GM12878 (cell line): ENCODE measurements at regions not wholly inside any gene's neighbourhood (a gene's known extent, or its start where the extent isn't known, plus 50 kb on each side); places are given as distances from the start of the nearest gene placed in this dataset.

Experiments
- ATF2 ChIP-seq: IDR thresholded peaks from 2 replicates; pipeline ENCODE4 v1.6.1; 2012; ENCODE audit warnings: low read length, inconsistent platforms
- CTCF ChIP-seq, 3 experiments: IDR thresholded peaks in 2 of 3; conservative IDR thresholded peaks in 1 of 3; 2 replicates each; pipeline ENCODE4 v1.5.1; 2011; ENCODE audit warnings: low read depth in 3 of 3, low read length in 3 of 3, mild to moderate bottlenecking in 3 of 3, control low read depth in 2 of 3, moderate library complexity in 2 of 3, inconsistent platforms in 1 of 3, mixed read lengths in 1 of 3; ENCODE audit not compliant: control insufficient read depth in 2 of 3, insufficient read depth in 1 of 3; ENCODE audit errors: extremely low read depth in 1 of 3
- EZH2 ChIP-seq: IDR thresholded peaks from 2 replicates; pipeline ENCODE4 v1.6.1; 2012; ENCODE audit warnings: low read depth, mild to moderate bottlenecking, control low read depth, inconsistent platforms, low read length, borderline replicate concordance; ENCODE audit not compliant: control insufficient read depth
- HDAC2 ChIP-seq: fragments of 200-600 bp; sonication (generic); IDR thresholded peaks from 2 replicates; pipeline ENCODE4 v1.6.1; 2017
- NBN ChIP-seq: fragments of 450-650 bp; IDR thresholded peaks from 2 replicates; pipeline ENCODE4 v1.6.1; 2016
- NFIC ChIP-seq: IDR thresholded peaks from 2 replicates; pipeline ENCODE4 v1.6.1; 2012; ENCODE audit warnings: low read depth, mild to moderate bottlenecking, inconsistent platforms, low read length, moderate library complexity
- POLR2A ChIP-seq: IDR thresholded peaks from 2 replicates; pipeline ENCODE4 v1.6.1; 2011; ENCODE audit warnings: low read depth, mild to moderate bottlenecking, low read length
- SKIL ChIP-seq: fragments of 450-650 bp; IDR thresholded peaks from 2 replicates; pipeline ENCODE4 v1.6.1; 2017; ENCODE audit warnings: mild to moderate bottlenecking, low read depth, inconsistent platforms; ENCODE audit not compliant: poor library complexity, severe bottlenecking
- SMC3 ChIP-seq: IDR thresholded peaks from 2 replicates; pipeline ENCODE4 v1.6.1; 2011; ENCODE audit warnings: low read length, improper control_type of control experiment, borderline replicate concordance
- SP1 ChIP-seq: IDR thresholded peaks from one replicate; pipeline ENCODE4 v1.6.1; 2011; ENCODE audit warnings: low read depth, low read length
- TBL1XR1 ChIP-seq: IDR thresholded peaks from 2 replicates; pipeline ENCODE4 v1.6.1; 2012; ENCODE audit warnings: low read depth, low read length, improper control_type of control experiment
- ZNF274 ChIP-seq: IDR thresholded peaks from one replicate; pipeline ENCODE4 v1.8.0; 2011; ENCODE audit not compliant: insufficient read length, insufficient read depth
- ZNF622 ChIP-seq: fragments of 450-650 bp; IDR thresholded peaks from 2 replicates; pipeline ENCODE4 v1.6.1; 2017; ENCODE audit warnings: mild to moderate bottlenecking, inconsistent platforms

GRCh38 chr6:145345094-145345493 is 390.2 kb downstream of the EPM2A start:
- TF ChIP-seq SKIL (no peak), ZNF274 (no peak), HDAC2 (no peak), EZH2 (no peak), SMC3 (no peak), TBL1XR1 (no peak), NBN (no peak), ATF2 (no peak), ZNF622 (no peak), SP1 (no peak), CTCF (IDR thresholded peaks at IDR 0.05 in 2 of 3, conservative IDR thresholded peaks at IDR 0.05 in 1 of 3; ENCODE audit: control insufficient read depth in 2 of 3, extremely low read depth in 1 of 3, insufficient read depth in 1 of 3, low read depth in 3 of 3, low read length in 3 of 3) (no peak), POLR2A (no peak), NFIC (no peak)
